Mucosa of descending colon (tissue), 3 donors: ENCODE measurements at regions not wholly inside any gene's neighbourhood (a gene's known extent, or its start where the extent isn't known, plus 50 kb on each side); places are given as distances from the start of the nearest gene placed in this dataset.

Source experiments
- ATAC-seq: fragments of 200-7000 bp; cut with Tn5 transposase; one replicate; pipeline ENCODE4 v1.9.1; 2020; ENCODE audit warnings: mild to moderate bottlenecking, moderate library complexity
- DNase-seq, 3 donors: peaks; one replicate each; pipeline ENCODE4 v3.0.0-alpha.2; 2020
- H3K36me3 ChIP-seq: fragments of 200-600 bp; one replicate; pipeline ENCODE4 v1.8.0; 2021; ENCODE audit warnings: low read depth, mild to moderate bottlenecking
- H3K4me1 ChIP-seq: fragments of 200-600 bp; one replicate; pipeline ENCODE4 v1.8.0; 2021; ENCODE audit warnings: low read depth, mild to moderate bottlenecking
- H3K4me3 ChIP-seq: fragments of 200-600 bp; one replicate; pipeline ENCODE4 v1.8.0; 2021; ENCODE audit warnings: mild to moderate bottlenecking
- H3K9me3 ChIP-seq: fragments of 200-600 bp; one replicate; pipeline ENCODE4 v1.8.0; 2021; ENCODE audit warnings: mild to moderate bottlenecking
- CTCF ChIP-seq: fragments of 200-600 bp; IDR thresholded peaks from one replicate; pipeline ENCODE4 v1.8.0; 2022; ENCODE audit warnings: antibody characterized with exemption, mild to moderate bottlenecking
- intact Hi-C, 2 donors: fragments of 100-400 bp; cut with DNase I in 1 of 2; cut with micrococcal nuclease in 1 of 2; formaldehyde crosslinking; loops; one replicate each; pipeline versions ENCODE4 v1.11.0 to v1.11.1; 2022; cut with DNase I, micrococcal nuclease
- donor health status: DM: no; HTN: no; CAD: no; lungs with moderate emphysema.
- donor health status: DM: no; HTN: no; CAD: no.
- donor health status: DM: no; HTN: yes; CAD: no.

GRCh38 chr4:19368800-19369199, 882.9 kb upstream of the SLIT2 start:
- TF ChIP-seq CTCF, result no peak
- Histone ChIP-seq H3K36me3 (no peaks in the 10 kb centered on the region), H3K4me3 (no peak overlapping the region), H3K9me3 (no peaks in the 10 kb centered on the region), H3K4me1 (no peaks in the 10 kb centered on the region)
- intact Hi-C loops, result no loop called here
- DNase-seq (no peak), ATAC-seq (no peak)

GRCh38 chr4:19366916-19367315, 884.8 kb upstream of the SLIT2 start:
- H3K9me3 ChIP-seq, result no peaks in the 10 kb centered on the region
- DNase-seq (no peak), ATAC-seq (no peak)
- H3K4me3 ChIP-seq, result no peak overlapping the region
- H3K36me3 ChIP-seq, result no peaks in the 10 kb centered on the region
- intact Hi-C loops, result no loop called here
- no peak for TF ChIP-seq CTCF
- no peaks in the 10 kb centered on the region for H3K4me1 ChIP-seq

GRCh38 chr4:19358015-19358414, 893.7 kb upstream of the SLIT2 start:
- no peak for ATAC-seq
- intact Hi-C loops, result no loop called here
- TF ChIP-seq CTCF, result no peak
- H3K36me3 ChIP-seq, result no peaks in the 10 kb centered on the region
- H3K4me3 ChIP-seq, result no peak overlapping the region
- H3K9me3 ChIP-seq, result no peaks in the 10 kb centered on the region
- DNase-seq, result no peak
- H3K4me1 ChIP-seq, result no peaks in the 10 kb centered on the region

- DNase-seq, result no peak
- H3K36me3 ChIP-seq, result no peaks in the 10 kb centered on the region
- no peaks in the 10 kb centered on the region for H3K4me1 ChIP-seq
- no peak overlapping the region for H3K4me3 ChIP-seq
- ATAC-seq, result no peak
- intact Hi-C loops, result no loop called here
- no peaks in the 10 kb centered on the region for H3K9me3 ChIP-seq
- no peak for TF ChIP-seq CTCF
Measured at GRCh38 chr4:19349416-19349815, 902.3 kb upstream of the SLIT2 start.

- ATAC-seq, result no peak
- H3K4me3 ChIP-seq, result no peak overlapping the region
- no peak for DNase-seq
- no peaks in the 10 kb centered on the region for H3K9me3 ChIP-seq
- TF ChIP-seq CTCF, result no peak
- no peaks in the 10 kb centered on the region for H3K36me3 ChIP-seq
- intact Hi-C loops, result no loop called here
- H3K4me1 ChIP-seq, result no peaks in the 10 kb centered on the region
Measured at GRCh38 chr4:19348746-19349145, 903.0 kb upstream of the SLIT2 start.

GRCh38 chr4:19346636-19347035, 905.1 kb upstream of the SLIT2 start:
- DNase-seq (no peak), ATAC-seq (no peak)
- no peaks in the 10 kb centered on the region for H3K9me3 ChIP-seq
- no peak for TF ChIP-seq CTCF
- intact Hi-C loops, result no loop called here
- no peaks in the 10 kb centered on the region for H3K36me3 ChIP-seq
- no peak overlapping the region for H3K4me3 ChIP-seq
- no peaks in the 10 kb centered on the region for H3K4me1 ChIP-seq
